Rectal smooth muscle tissue (tissue), 1 donor: ENCODE measurements at regions not wholly inside any gene's neighbourhood (a gene's known extent, or its start where the extent isn't known, plus 50 kb on each side); places are given as distances from the start of the nearest gene placed in this dataset.

Experiments
- H3K27ac ChIP-seq: one replicate; pipeline ENCODE4 v1.7.0; 2013; ENCODE audit warnings: low read depth, low read length, inconsistent platforms
- H3K27me3 ChIP-seq: one replicate; pipeline ENCODE4 v1.7.0; 2013; ENCODE audit warnings: low read length; ENCODE audit not compliant: control insufficient read depth, insufficient read depth
- H3K36me3 ChIP-seq: one replicate; pipeline ENCODE4 v1.7.0; 2013; ENCODE audit warnings: low read length; ENCODE audit not compliant: control insufficient read depth, insufficient read depth
- H3K4me1 ChIP-seq: one replicate; pipeline ENCODE4 v1.7.0; 2013; ENCODE audit warnings: low read length; ENCODE audit not compliant: control insufficient read depth, insufficient read depth
- H3K4me3 ChIP-seq: one replicate; pipeline ENCODE4 v1.7.0; 2013; ENCODE audit warnings: low read length
- H3K9ac ChIP-seq: one replicate; pipeline ENCODE4 v1.7.0; 2013; ENCODE audit warnings: low read length

DNA sequence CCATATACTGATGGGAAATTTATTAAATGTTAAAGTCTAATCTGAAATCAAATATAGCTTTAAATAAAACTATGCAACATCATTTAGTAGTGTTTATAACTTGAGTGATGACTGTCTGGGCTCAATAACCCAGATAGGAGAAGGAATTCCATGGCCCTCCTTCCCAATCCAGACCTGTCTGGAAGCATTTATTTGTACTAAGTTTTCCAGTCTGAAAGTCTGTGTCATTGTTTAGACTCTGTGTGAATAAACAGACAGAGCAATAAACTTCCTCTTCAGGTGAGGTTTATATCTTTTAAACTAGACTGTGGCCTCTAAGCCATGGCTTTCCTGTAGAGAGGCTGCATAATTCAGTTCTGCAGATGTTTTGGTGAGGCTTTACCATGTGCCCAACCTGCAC lies 176.4 kb downstream of the SOX4 start:
- Histone ChIP-seq H3K9ac (no peak overlapping the region), H3K27me3 (no peaks in the 10 kb centered on the region), H3K36me3 (no peaks in the 10 kb centered on the region), H3K4me3 (no peak overlapping the region), H3K4me1 (peaks cover 14% of the 10 kb centered on the region), H3K27ac (no peak overlapping the region)

- H3K27me3 ChIP-seq: no peaks in the 10 kb centered on the region
- peaks cover 14% of the 10 kb centered on the region for H3K4me1 ChIP-seq
- no peak overlapping the region for H3K27ac ChIP-seq
These were observed 178.2 kb downstream of the SOX4 start for GRCh38 chr6:21771626-21772320.

DNA sequence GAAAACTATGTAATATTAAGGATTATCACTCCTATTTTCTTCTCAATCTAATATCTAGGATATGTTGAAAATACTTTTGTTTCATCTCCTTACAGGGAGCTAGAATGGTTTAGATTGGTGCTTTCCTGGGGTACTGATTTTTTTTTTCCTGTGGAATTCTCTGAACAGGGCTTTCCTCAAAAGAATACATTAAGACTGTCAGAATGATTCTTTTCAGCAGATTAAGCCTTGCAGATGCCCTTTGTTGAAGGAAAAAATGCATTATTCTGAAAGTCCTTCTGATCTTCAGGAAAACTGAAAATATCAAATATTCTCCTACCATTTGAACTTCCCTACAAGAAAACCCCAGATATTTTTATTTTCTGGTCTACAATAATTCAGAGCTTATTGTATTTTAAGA lies 178.9 kb downstream of the SOX4 start:
- no peak overlapping the region for H3K9ac ChIP-seq
- no peaks in the 10 kb centered on the region for H3K27me3 ChIP-seq
- no peaks in the 10 kb centered on the region for H3K36me3 ChIP-seq
- no peak overlapping the region for H3K4me3 ChIP-seq
- H3K27ac ChIP-seq: no peak overlapping the region
- H3K4me1 ChIP-seq: peaks cover 14% of the 10 kb centered on the region

More at GRCh38 chr6:21771626-21772320, 178.2 kb downstream of the SOX4 start:
- Histone ChIP-seq H3K36me3 (no peaks in the 10 kb centered on the region), H3K9ac (no peak overlapping the region), H3K4me3 (no peak overlapping the region)

DNA sequence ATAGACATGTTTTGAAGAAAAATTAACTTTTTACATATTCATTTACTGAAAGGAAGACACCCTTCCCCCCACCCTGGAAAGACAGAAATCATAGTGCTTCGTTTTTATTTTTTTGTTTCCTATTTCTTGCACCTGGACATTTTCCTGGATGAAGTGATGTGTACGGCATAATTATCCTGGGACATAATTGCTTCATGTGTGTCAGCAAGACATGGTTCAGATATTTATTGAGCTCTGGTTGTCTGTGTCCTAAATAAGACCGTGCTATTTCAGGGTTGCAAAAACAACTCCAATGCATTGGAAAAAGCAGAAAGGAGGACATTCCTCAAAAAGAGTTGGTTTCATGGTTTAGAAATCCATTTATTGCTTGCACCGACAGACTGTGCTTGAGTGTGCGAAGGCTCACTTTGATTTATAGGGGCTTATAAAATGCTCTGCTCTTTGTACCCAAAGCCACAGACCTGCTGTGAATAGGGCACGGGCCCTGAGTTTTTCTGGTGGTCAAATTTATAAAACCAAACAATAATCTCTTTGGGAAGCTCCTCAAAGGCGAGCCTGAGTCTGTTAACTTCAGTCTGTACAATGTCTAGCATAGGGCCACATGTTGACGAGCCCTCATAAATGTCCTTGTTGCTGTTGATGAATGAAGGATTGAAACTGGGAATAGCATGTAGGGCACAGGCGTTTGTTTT lies 179.5 kb downstream of the SOX4 start:
- Histone ChIP-seq H3K27ac (no peak overlapping the region), H3K4me1 (peaks cover 14% of the 10 kb centered on the region), H3K36me3 (no peaks in the 10 kb centered on the region), H3K27me3 (no peaks in the 10 kb centered on the region), H3K9ac (no peak overlapping the region), H3K4me3 (no peak overlapping the region)

DNA sequence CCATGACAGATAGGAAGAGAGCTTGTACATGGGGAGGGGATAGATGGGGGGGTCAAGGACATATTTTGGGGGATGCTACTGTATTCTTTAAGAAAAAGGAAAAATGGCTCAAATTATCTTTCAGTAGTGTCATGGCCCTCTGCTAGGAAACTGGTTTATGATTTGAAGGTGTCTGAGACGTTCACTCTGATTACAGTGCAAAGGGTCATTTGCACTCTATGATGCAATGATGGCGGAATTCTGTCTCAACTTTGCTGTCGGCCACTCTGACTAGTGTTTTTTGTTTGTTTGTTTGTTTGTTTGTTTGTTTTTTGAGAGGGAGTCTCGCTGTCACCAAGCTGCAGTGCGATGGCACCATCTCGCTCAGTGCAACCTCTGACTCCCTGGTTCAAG lies 180.0 kb downstream of the SOX4 start:
- Histone ChIP-seq H3K27me3 (no peaks in the 10 kb centered on the region), H3K27ac (no peak overlapping the region), H3K4me1 (peaks cover 14% of the 10 kb centered on the region), H3K9ac (no peak overlapping the region), H3K4me3 (no peak overlapping the region), H3K36me3 (no peaks in the 10 kb centered on the region)

DNA sequence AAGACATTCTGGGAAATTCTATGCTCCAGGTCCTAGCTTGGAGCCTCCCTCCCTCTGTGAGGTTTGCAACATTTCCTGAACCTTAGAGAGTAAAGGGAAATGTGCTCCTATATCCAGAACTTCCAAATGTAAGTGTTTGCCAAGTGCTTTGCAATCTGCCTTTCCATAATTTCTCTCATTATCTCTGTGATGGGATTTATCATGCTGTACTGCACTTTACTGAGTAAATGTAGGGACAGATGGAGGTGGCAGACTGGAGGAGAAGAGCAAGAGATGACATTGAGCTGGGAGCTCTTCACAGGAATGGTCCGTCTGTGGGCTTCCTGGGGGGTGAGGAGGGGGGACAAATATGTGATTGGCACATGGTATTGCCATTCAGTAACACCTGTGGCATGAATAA lies 184.3 kb downstream of the SOX4 start:
- Histone ChIP-seq H3K27ac (no peak overlapping the region), H3K4me3 (no peak overlapping the region), H3K36me3 (no peaks in the 10 kb centered on the region), H3K9ac (no peak overlapping the region), H3K27me3 (no peaks in the 10 kb centered on the region), H3K4me1 (peaks cover 6% of the 10 kb centered on the region)

- Histone ChIP-seq H3K27me3 (no peaks in the 10 kb centered on the region), H3K27ac (no peak overlapping the region), H3K36me3 (no peaks in the 10 kb centered on the region), H3K4me3 (no peak overlapping the region), H3K9ac (no peak overlapping the region), H3K4me1 (no peaks in the 10 kb centered on the region)
These were observed 186.6 kb downstream of the SOX4 start for GRCh38 chr6:21780141-21780540.

DNA sequence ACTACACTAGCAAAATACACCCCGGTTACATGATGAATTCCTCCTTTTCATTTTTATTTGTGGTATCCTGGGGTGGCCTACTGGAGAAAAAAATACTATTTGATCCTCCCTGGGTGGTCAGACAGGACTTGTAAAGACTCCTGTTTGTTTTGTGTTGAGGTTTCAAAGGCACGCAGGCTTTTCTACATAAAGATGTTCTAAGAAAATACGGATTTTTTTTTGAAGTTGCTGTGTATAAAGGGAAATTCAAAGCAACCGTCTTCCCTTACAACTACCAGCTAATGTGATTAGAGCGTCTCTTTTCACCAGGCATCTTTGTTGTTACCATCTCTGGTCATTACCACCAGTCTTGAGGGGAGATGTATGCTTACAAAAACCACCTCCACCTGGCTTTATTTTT lies 187.1 kb downstream of the SOX4 start:
- no peak overlapping the region for H3K4me3 ChIP-seq
- no peak overlapping the region for H3K9ac ChIP-seq
- no peaks in the 10 kb centered on the region for H3K36me3 ChIP-seq
- H3K27me3 ChIP-seq: no peaks in the 10 kb centered on the region
- no peak overlapping the region for H3K27ac ChIP-seq
- no peaks in the 10 kb centered on the region for H3K4me1 ChIP-seq

DNA sequence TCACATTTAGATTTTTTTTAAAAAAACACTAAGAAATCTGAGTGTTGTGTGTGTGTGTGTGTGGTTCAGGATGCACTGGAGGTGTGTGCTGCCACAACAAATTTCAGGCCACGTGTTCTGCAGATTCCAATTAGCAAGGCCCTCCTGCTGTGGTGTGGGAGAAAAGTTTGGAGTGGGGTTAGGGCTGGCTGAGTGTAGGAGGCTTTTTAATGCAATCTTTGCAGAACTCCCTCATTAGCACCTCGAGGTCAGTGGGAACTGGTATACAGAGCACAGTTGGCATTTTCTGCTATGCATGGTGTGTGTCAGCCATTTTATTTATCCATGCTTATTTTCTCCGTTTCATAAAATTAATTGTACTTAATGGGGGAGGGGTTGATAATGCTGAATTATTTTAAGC lies 187.6 kb downstream of the SOX4 start:
- H3K4me1 ChIP-seq: no peaks in the 10 kb centered on the region
- no peaks in the 10 kb centered on the region for H3K27me3 ChIP-seq
- no peaks in the 10 kb centered on the region for H3K36me3 ChIP-seq
- H3K27ac ChIP-seq: no peak overlapping the region
- H3K9ac ChIP-seq: no peak overlapping the region
- H3K4me3 ChIP-seq: no peak overlapping the region

- H3K27ac ChIP-seq: no peak overlapping the region
- H3K9ac ChIP-seq: no peak overlapping the region
- H3K4me1 ChIP-seq: no peaks in the 10 kb centered on the region
- no peak overlapping the region for H3K4me3 ChIP-seq
- no peaks in the 10 kb centered on the region for H3K27me3 ChIP-seq
- no peaks in the 10 kb centered on the region for H3K36me3 ChIP-seq
These were observed 191.6 kb downstream of the SOX4 start for GRCh38 chr6:21785164-21785563.

DNA sequence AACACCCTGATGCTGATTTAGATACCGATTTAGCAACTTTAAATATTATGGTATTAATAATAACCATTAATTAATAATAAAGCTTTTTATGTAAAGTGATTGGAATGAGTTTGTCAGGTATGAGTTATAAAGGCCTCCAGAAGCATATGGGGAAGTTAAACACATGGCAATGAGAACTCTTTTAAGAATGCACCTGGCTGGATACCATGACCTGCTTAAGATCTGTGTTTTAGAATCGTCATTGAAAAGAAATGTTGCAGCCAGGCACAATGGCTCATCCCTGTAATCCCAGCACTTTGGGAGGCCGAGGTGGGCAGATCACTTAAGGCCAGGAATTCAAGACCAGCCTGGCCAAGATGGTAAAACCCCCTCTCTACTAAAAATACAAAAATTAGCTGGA lies 197.5 kb downstream of the SOX4 start:
- Histone ChIP-seq H3K27ac (no peak overlapping the region), H3K27me3 (no peaks in the 10 kb centered on the region), H3K4me1 (no peaks in the 10 kb centered on the region), H3K4me3 (no peak overlapping the region), H3K36me3 (no peaks in the 10 kb centered on the region), H3K9ac (no peak overlapping the region)

GRCh38 chr6:21791581-21791980 lies 198.0 kb downstream of the SOX4 start:
- Histone ChIP-seq H3K4me3 (no peak overlapping the region), H3K4me1 (no peaks in the 10 kb centered on the region), H3K27me3 (no peaks in the 10 kb centered on the region), H3K27ac (no peak overlapping the region), H3K9ac (no peak overlapping the region), H3K36me3 (no peaks in the 10 kb centered on the region)

DNA sequence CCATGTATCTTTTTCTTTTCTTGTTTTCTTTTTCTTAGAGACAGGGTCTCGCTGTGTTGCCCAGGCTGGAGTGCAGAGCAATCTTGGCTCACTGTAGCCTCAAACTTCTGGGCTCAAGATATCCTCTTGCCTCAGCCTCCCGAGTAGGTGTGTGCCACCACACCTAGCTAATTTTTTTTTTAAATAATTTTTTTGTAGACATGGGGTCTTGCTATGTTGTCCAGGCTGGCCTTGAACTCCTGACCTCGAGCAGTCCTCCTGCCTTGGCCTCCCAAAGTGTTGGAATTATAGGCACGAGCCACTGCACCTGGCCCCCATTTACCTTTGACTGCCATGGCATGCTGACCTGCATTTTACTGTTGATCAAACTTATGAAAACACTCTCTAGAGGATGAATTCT lies 198.6 kb downstream of the SOX4 start:
- H3K27me3 ChIP-seq: no peaks in the 10 kb centered on the region
- no peak overlapping the region for H3K4me3 ChIP-seq
- no peak overlapping the region for H3K27ac ChIP-seq

More for the DNA sequence above, 198.6 kb downstream of the SOX4 start:
- H3K36me3 ChIP-seq: no peaks in the 10 kb centered on the region
- no peaks in the 10 kb centered on the region for H3K4me1 ChIP-seq
- H3K9ac ChIP-seq: no peak overlapping the region
